K562 (cell line): ENCODE measurements at regions not wholly inside any gene's neighbourhood (a gene's known extent, or its start where the extent isn't known, plus 50 kb on each side); places are given as distances from the start of the nearest gene placed in this dataset.

Source experiments
- ATAC-seq: fragments of 200-7000 bp; cut with Tn5 transposase; 3 replicates; pipeline ENCODE4 v1.9.1; 2020; ENCODE audit warnings: moderate library complexity
- BruUV-seq: library from RNA; stranded (reverse); fragments of 400-500 nt; replicated peaks from 2 replicates; lab custom pipeline; 2021; lab: Mats Ljungman, UMichigan
- CTCF ChIA-PET: fragments of 300-600 bp; formaldehyde crosslinking; extraction: SDS; loops from one replicate; lab custom pipeline; 2021; ENCODE audit warnings: low intra/inter-chr PET ratio; lab: Yijun Ruan, JAX
- POLR2A ChIA-PET: fragments of 300-600, 350-650 bp; sonication (Branson Sonifier 250); formaldehyde crosslinking; extraction: SDS; loops from one replicate; lab custom pipeline; 2021; ENCODE audit warnings: antibody characterized with exemption, inconsistent platforms; lab: Yijun Ruan, JAX
- DNase-seq, 4 experiments: peaks; one replicate each; pipeline versions ENCODE4 v3.0.0 to v3.0.0-alpha.2; 2011 to 2018; ENCODE audit warnings: low spot score in 3 of 4, mixed read lengths in 3 of 4; ENCODE audit errors: extremely low read depth in 1 of 4
- FAIRE-seq: peaks from 2 replicates; lab custom pipeline; 2011; peaks lifted over from hg19 to GRCh38; lab: Jason Lieb, UNC
- H2AFZ ChIP-seq: 2 replicates; pipeline ENCODE4 v1.6.0; 2011; ENCODE audit warnings: low read depth, low read length, control low read depth, inconsistent platforms
- H3K27ac ChIP-seq: fragments of 200-600 bp; 3 replicates; pipeline ENCODE4 v1.8.0; 2011; ENCODE audit warnings: low read depth, mild to moderate bottlenecking, control low read depth, inconsistent platforms, low read length, moderate library complexity, mixed read lengths; ENCODE audit errors: extremely low read depth
- H3K27me3 ChIP-seq, 2 experiments: fragments of 300-600 bp in 1 of 2; 2 replicates in 1 of 2; 3 replicates in 1 of 2; pipeline versions ENCODE4 v1.6.0 to v1.8.0; 2011; ENCODE audit warnings: inconsistent platforms in 2 of 2, low read length in 2 of 2, mild to moderate bottlenecking in 1 of 2, mixed read lengths in 1 of 2, moderate library complexity in 1 of 2; ENCODE audit not compliant: control insufficient read depth in 2 of 2, insufficient read depth in 2 of 2
- H3K36me3 ChIP-seq: fragments of 300-600 bp; 3 replicates; pipeline ENCODE4 v1.8.0; 2011; ENCODE audit warnings: mild to moderate bottlenecking, low read length, inconsistent platforms; ENCODE audit not compliant: control insufficient read depth, insufficient read depth
- H3K4me1 ChIP-seq, 2 experiments: fragments of 200-600 bp in 1 of 2; replicated peaks in 1 of 2; 2 replicates in 1 of 2; 3 replicates in 1 of 2; pipeline versions ENCODE4 v1.5.1 to v1.8.0; 2011; ENCODE audit warnings: inconsistent platforms in 2 of 2, low read length in 2 of 2, mild to moderate bottlenecking in 1 of 2, mixed read lengths in 1 of 2, moderate library complexity in 1 of 2; ENCODE audit not compliant: control insufficient read depth in 2 of 2, insufficient read depth in 2 of 2
- H3K4me2 ChIP-seq: 2 replicates; pipeline ENCODE4 v1.6.1; 2011; ENCODE audit warnings: low read length, control low read depth, inconsistent platforms, mixed read lengths; ENCODE audit not compliant: insufficient read depth
- H3K4me3 ChIP-seq: fragments of 200-600 bp; sonication (generic), shearing (Covaris generic); 2 replicates; pipeline ENCODE4 v1.5.1; 2016; ENCODE audit warnings: control low read depth, inconsistent platforms
- H3K79me2 ChIP-seq: fragments of 200-600 bp; 3 replicates; pipeline ENCODE4 v1.8.0; 2011; ENCODE audit warnings: low read length, inconsistent platforms; ENCODE audit not compliant: control insufficient read depth, insufficient read depth
- H3K9ac ChIP-seq, 2 experiments: 2 replicates each; pipeline versions ENCODE4 v1.6.0 to v1.6.1; 2011; ENCODE audit warnings: low read depth in 2 of 2, low read length in 2 of 2, control low read depth in 1 of 2, inconsistent platforms in 1 of 2, mild to moderate bottlenecking in 1 of 2, mixed read lengths in 1 of 2; ENCODE audit not compliant: insufficient read depth in 1 of 2
- H3K9me1 ChIP-seq: one replicate; pipeline ENCODE4 v1.6.0; 2011; ENCODE audit warnings: inconsistent platforms, mild to moderate bottlenecking, low read length, moderate library complexity; ENCODE audit not compliant: control insufficient read depth, insufficient read depth
- H3K9me3 ChIP-seq: replicated peaks from 2 replicates; pipeline ENCODE4 v1.5.1; 2011; ENCODE audit warnings: low read depth, low read length, inconsistent platforms; ENCODE audit not compliant: control insufficient read depth, insufficient read depth
- H4K20me1 ChIP-seq: replicated peaks from 2 replicates; pipeline ENCODE4 v1.6.1; 2011; ENCODE audit warnings: low read length, inconsistent platforms, mixed read lengths; ENCODE audit not compliant: control insufficient read depth, insufficient read depth
- CBX2 ChIP-seq: fragments of 200-600 bp; sonication (generic); IDR thresholded peaks from one replicate; pipeline ENCODE4 v1.6.1; 2012; ENCODE audit warnings: mild to moderate bottlenecking, low read length, inconsistent platforms; ENCODE audit not compliant: insufficient read depth, poor library complexity, severe bottlenecking
- EP400 ChIP-seq: fragments of 450-650 bp; IDR thresholded peaks from 2 replicates; pipeline ENCODE4 v1.6.1; 2017; ENCODE audit warnings: antibody characterized with exemption, mild to moderate bottlenecking, moderate library complexity
- EWSR1 ChIP-seq: fragments of 450-650 bp; IDR thresholded peaks from 2 replicates; pipeline ENCODE4 v1.6.1; 2018; ENCODE audit warnings: borderline replicate concordance, mild to moderate bottlenecking, low read depth, moderate library complexity; ENCODE audit not compliant: partially characterized antibody
- NBN ChIP-seq: fragments of 450-650 bp; IDR thresholded peaks from 2 replicates; pipeline ENCODE4 v1.6.1; 2016; ENCODE audit warnings: low read depth, mild to moderate bottlenecking
- YBX1 ChIP-seq: fragments of 450-650 bp; IDR thresholded peaks from 2 replicates; pipeline ENCODE4 v1.7.1; 2016; ENCODE audit warnings: mild to moderate bottlenecking
- ZNF263 ChIP-seq: sonication (generic); formaldehyde crosslinking; IDR thresholded peaks from 2 replicates; pipeline ENCODE4 v1.8.0; 2022; ENCODE audit warnings: mild to moderate bottlenecking, missing genetic modification reagents, borderline replicate concordance
- ZNF586 ChIP-seq: fragments of 450-650 bp; formaldehyde crosslinking; conservative IDR thresholded peaks from 2 replicates; pipeline ENCODE4 v1.4.0; 2020; ENCODE audit warnings: mild to moderate bottlenecking, moderate library complexity
- ZNF77 ChIP-seq: fragments of 250-450 bp; sonication (Bioruptor Pico); IDR thresholded peaks from 2 replicates; pipeline ENCODE4 v1.5.0; 2020
- WGBS: fragments of 100-300 bp; shearing (Covaris generic); methylation state at CpG from one replicate; pipeline ENCODE4 v1.1.6; 2016; ENCODE audit warnings: low coverage, mixed read lengths; ENCODE audit not compliant: insufficient coverage; ENCODE audit errors: missing lambda C conversion rate; 5-methylcytosine and 5-hydroxymethylcytosine counted together
- in situ Hi-C: fragments of 300-500 bp; cut with MboI; formaldehyde crosslinking; loops from 4 replicates; pipeline ENCODE4 v1.15.0; 2018; ENCODE audit warnings: inconsistent platforms, mixed read lengths
- intact Hi-C: fragments of 100-400 bp; cut with micrococcal nuclease; formaldehyde crosslinking; loops from 2 replicates; pipeline ENCODE4 v1.14.2; 2022
- TF ChIP-seq, protein P1 (sequence below): fragments of 200-800 bp; sonication (Bioruptor generic); IDR thresholded peaks from 2 replicates; pipeline ENCODE4 v1.6.1; 2017; ENCODE audit warnings: missing genetic modification characterization, missing compliant biosample characterization
- TF ChIP-seq, protein P2 (sequence below), 2 experiments: fragments of 450-650 bp; IDR thresholded peaks; 2 replicates each; pipeline ENCODE4 v1.6.1; 2016
- TF ChIP-seq, protein P3 (sequence below): sonication (generic); formaldehyde crosslinking; IDR thresholded peaks from 2 replicates; pipeline ENCODE4 v1.8.0; 2022; ENCODE audit warnings: mild to moderate bottlenecking, missing genetic modification reagents
- TF ChIP-seq, protein P4 (sequence below): sonication (generic); formaldehyde crosslinking; IDR thresholded peaks from 2 replicates; pipeline ENCODE4 v1.8.0; 2022; ENCODE audit warnings: missing genetic modification reagents, mild to moderate bottlenecking, borderline replicate concordance

DNA sequence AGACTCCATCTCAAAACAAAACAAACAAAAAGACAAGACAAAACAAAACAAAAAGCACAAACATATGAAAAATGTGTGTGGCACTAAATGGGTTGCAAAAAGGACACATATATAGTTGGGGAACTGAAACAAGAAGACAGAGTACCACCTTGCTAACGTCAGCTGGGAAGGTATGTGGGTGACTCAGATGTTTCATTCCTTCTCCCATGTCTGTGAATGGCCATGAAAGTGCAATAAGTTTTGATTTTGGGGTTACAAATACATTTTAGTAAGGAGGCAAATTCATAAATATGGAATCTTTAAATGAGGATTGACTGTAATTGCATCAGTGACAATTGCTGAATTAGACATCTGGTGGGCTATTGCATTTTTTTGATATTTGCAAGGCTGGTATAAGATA, 81.6 kb upstream of the KLF4 start (continued):
- TF ChIP-seq, protein P1, sequence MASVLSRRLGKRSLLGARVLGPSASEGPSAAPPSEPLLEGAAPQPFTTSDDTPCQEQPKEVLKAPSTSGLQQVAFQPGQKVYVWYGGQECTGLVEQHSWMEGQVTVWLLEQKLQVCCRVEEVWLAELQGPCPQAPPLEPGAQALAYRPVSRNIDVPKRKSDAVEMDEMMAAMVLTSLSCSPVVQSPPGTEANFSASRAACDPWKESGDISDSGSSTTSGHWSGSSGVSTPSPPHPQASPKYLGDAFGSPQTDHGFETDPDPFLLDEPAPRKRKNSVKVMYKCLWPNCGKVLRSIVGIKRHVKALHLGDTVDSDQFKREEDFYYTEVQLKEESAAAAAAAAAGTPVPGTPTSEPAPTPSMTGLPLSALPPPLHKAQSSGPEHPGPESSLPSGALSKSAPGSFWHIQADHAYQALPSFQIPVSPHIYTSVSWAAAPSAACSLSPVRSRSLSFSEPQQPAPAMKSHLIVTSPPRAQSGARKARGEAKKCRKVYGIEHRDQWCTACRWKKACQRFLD = no peak
- TF ChIP-seq ZNF263 (no peak), EP400 (no peak), ZNF586 (CRISPR knock-in tag) (no peak), CBX2 (no peak), EWSR1 (no peak)
- TF ChIP-seq, protein P2, sequence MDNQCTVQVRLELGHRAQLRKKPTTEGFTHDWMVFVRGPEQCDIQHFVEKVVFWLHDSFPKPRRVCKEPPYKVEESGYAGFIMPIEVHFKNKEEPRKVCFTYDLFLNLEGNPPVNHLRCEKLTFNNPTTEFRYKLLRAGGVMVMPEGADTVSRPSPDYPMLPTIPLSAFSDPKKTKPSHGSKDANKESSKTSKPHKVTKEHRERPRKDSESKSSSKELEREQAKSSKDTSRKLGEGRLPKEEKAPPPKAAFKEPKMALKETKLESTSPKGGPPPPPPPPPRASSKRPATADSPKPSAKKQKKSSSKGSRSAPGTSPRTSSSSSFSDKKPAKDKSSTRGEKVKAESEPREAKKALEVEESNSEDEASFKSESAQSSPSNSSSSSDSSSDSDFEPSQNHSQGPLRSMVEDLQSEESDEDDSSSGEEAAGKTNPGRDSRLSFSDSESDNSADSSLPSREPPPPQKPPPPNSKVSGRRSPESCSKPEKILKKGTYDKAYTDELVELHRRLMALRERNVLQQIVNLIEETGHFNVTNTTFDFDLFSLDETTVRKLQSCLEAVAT (IDR thresholded peaks at IDR 0.05) = no peak

DNA sequence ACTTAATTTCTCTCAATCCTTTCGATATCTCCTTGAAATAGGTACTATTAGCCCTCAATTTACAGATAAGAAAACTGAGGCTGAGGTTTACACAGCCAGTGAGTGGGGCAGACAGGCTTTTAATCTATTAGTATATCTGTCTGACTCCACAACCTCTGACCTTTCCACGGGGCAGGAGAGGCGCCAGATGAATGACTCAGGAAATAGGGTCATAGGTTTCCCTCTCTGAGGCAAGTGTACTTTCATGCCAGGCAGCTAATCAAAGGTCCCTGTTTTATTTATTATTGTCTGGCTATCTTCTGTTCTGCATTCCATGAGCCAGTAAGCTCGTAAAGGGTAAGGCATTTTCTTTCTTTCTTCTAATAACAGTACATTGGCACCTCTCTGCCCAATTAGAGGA, 79.6 kb upstream of the KLF4 start:
- no peaks in the 10 kb centered on the region for H3K79me2 ChIP-seq
- H3K27me3 ChIP-seq = peaks cover 2 to 22% of the 10 kb centered on the region in 2 experiments; a peak in 4 of 5 replicates
- no peak overlapping the region for H3K4me3 ChIP-seq
- H4K20me1 ChIP-seq = no peaks in the 10 kb centered on the region; the same call in 1 of the 2 replicates
- ATAC-seq (no peak), DNase-seq (no peak), FAIRE-seq (no peak)
- no peaks in the 10 kb centered on the region for H3K9me1 ChIP-seq
- WGBS = 0% methylated on average over 4 of the region's 4 CpGs
- H3K4me2 ChIP-seq = no peak overlapping the region
- no peaks in the 10 kb centered on the region for H3K4me1 ChIP-seq
- H3K36me3 ChIP-seq = no peaks in the 10 kb centered on the region
- H2AFZ ChIP-seq = no peak overlapping the region
- no peaks in the 10 kb centered on the region for H3K9me3 ChIP-seq
- in situ Hi-C loops (no loop called here), intact Hi-C loops (no loop called here)
- POLR2A ChIA-PET = interaction anchor here (0.8 kb wide), 1 partner anchor 89 kb away, joined by 3 read pairs; no protein-coding TSS in a partner anchor
- no peak overlapping the region for H3K9ac ChIP-seq
- no TSS peak for BruUV-seq
- CTCF ChIA-PET = no interaction called here
- no peak overlapping the region for H3K27ac ChIP-seq
- no peak for TF ChIP-seq ZNF77 (CRISPR knock-in tag)
- TF ChIP-seq, protein P3, sequence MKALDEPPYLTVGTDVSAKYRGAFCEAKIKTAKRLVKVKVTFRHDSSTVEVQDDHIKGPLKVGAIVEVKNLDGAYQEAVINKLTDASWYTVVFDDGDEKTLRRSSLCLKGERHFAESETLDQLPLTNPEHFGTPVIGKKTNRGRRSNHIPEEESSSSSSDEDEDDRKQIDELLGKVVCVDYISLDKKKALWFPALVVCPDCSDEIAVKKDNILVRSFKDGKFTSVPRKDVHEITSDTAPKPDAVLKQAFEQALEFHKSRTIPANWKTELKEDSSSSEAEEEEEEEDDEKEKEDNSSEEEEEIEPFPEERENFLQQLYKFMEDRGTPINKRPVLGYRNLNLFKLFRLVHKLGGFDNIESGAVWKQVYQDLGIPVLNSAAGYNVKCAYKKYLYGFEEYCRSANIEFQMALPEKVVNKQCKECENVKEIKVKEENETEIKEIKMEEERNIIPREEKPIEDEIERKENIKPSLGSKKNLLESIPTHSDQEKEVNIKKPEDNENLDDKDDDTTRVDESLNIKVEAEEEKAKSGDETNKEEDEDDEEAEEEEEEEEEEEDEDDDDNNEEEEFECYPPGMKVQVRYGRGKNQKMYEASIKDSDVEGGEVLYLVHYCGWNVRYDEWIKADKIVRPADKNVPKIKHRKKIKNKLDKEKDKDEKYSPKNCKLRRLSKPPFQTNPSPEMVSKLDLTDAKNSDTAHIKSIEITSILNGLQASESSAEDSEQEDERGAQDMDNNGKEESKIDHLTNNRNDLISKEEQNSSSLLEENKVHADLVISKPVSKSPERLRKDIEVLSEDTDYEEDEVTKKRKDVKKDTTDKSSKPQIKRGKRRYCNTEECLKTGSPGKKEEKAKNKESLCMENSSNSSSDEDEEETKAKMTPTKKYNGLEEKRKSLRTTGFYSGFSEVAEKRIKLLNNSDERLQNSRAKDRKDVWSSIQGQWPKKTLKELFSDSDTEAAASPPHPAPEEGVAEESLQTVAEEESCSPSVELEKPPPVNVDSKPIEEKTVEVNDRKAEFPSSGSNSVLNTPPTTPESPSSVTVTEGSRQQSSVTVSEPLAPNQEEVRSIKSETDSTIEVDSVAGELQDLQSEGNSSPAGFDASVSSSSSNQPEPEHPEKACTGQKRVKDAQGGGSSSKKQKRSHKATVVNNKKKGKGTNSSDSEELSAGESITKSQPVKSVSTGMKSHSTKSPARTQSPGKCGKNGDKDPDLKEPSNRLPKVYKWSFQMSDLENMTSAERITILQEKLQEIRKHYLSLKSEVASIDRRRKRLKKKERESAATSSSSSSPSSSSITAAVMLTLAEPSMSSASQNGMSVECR = no peak
- TF ChIP-seq YBX1 = no peak
- no peak for TF ChIP-seq NBN
- TF ChIP-seq, protein P4, sequence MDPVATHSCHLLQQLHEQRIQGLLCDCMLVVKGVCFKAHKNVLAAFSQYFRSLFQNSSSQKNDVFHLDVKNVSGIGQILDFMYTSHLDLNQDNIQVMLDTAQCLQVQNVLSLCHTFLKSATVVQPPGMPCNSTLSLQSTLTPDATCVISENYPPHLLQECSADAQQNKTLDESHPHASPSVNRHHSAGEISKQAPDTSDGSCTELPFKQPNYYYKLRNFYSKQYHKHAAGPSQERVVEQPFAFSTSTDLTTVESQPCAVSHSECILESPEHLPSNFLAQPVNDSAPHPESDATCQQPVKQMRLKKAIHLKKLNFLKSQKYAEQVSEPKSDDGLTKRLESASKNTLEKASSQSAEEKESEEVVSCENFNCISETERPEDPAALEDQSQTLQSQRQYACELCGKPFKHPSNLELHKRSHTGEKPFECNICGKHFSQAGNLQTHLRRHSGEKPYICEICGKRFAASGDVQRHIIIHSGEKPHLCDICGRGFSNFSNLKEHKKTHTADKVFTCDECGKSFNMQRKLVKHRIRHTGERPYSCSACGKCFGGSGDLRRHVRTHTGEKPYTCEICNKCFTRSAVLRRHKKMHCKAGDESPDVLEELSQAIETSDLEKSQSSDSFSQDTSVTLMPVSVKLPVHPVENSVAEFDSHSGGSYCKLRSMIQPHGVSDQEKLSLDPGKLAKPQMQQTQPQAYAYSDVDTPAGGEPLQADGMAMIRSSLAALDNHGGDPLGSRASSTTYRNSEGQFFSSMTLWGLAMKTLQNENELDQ (CRISPR knock-in tag) = no peak
